Loucy (cell line): ENCODE measurements at regions not wholly inside any gene's neighbourhood (a gene's known extent, or its start where the extent isn't known, plus 50 kb on each side); places are given as distances from the start of the nearest gene placed in this dataset.

Source experiments
- H2AFZ ChIP-seq: fragments of 200-600 bp; sonication (generic); 2 replicates; pipeline ENCODE4 v1.6.0; 2016; ENCODE audit warnings: antibody characterized with exemption, mild to moderate bottlenecking, low read length, moderate library complexity
- H3F3A ChIP-seq: fragments of 200-600 bp; 2 replicates; pipeline ENCODE4 v1.6.0; 2016; ENCODE audit warnings: antibody characterized with exemption, low read depth, mild to moderate bottlenecking
- H3K27me3 ChIP-seq: fragments of 200-600 bp; sonication (generic); 2 replicates; pipeline ENCODE4 v1.6.1; 2014; ENCODE audit warnings: low read length, mild to moderate bottlenecking; ENCODE audit not compliant: insufficient read depth, poor library complexity, severe bottlenecking
- H3K36me3 ChIP-seq: fragments of 200-600 bp; sonication (generic); 2 replicates; pipeline ENCODE4 v1.6.1; 2016; ENCODE audit warnings: low read length; ENCODE audit not compliant: insufficient read depth
- H3K4me1 ChIP-seq: fragments of 200-600 bp; sonication (generic); 2 replicates; pipeline ENCODE4 v1.5.1; 2014; ENCODE audit warnings: low read length, mild to moderate bottlenecking; ENCODE audit not compliant: insufficient read depth, poor library complexity, severe bottlenecking
- H3K4me2 ChIP-seq: fragments of 200-600 bp; sonication (generic); 2 replicates; pipeline ENCODE4 v1.6.0; 2014; ENCODE audit warnings: antibody characterized with exemption, low read length, low read depth, mild to moderate bottlenecking; ENCODE audit not compliant: poor library complexity, severe bottlenecking
- H3K4me3 ChIP-seq: fragments of 200-600 bp; sonication (generic); 2 replicates; pipeline ENCODE4 v1.5.1; 2014; ENCODE audit warnings: low read length, mild to moderate bottlenecking, mixed read lengths; ENCODE audit not compliant: poor library complexity, severe bottlenecking
- H3K79me2 ChIP-seq: fragments of 200-600 bp; sonication (generic); 2 replicates; pipeline ENCODE4 v1.6.1; 2014; ENCODE audit warnings: low read length; ENCODE audit not compliant: insufficient read depth
- H3K9ac ChIP-seq: fragments of 200-600 bp; sonication (generic); 2 replicates; pipeline ENCODE4 v1.6.0; 2014; ENCODE audit warnings: mild to moderate bottlenecking, low read depth, low read length, moderate library complexity; ENCODE audit not compliant: poor library complexity, severe bottlenecking
- H3K9me2 ChIP-seq: fragments of 200-600 bp; sonication (generic); replicated peaks from 2 replicates; pipeline ENCODE4 v1.6.1; 2016; ENCODE audit warnings: low read depth, low read length, mixed read lengths
- H3K9me3 ChIP-seq: fragments of 200-600 bp; sonication (generic); 2 replicates; pipeline ENCODE4 v1.6.1; 2014; ENCODE audit warnings: mild to moderate bottlenecking, antibody characterized with exemption, low read length, low read depth; ENCODE audit not compliant: insufficient read depth
- H4K20me1 ChIP-seq: fragments of 200-600 bp; sonication (generic); 2 replicates; pipeline ENCODE4 v1.6.0; 2014; ENCODE audit warnings: antibody characterized with exemption, low read length, mild to moderate bottlenecking; ENCODE audit not compliant: insufficient read depth, poor library complexity, severe bottlenecking
- CTCF ChIP-seq: fragments of 200-600 bp; sonication (generic); conservative IDR thresholded peaks from 2 replicates; pipeline ENCODE4 v1.5.1; 2014; ENCODE audit warnings: mild to moderate bottlenecking, antibody characterized with exemption, low read length
- EZH2phosphoT487 ChIP-seq: fragments of 200-600 bp; IDR thresholded peaks from 2 replicates; pipeline ENCODE4 v1.6.1; 2018; ENCODE audit warnings: antibody characterized with exemption, mild to moderate bottlenecking, moderate library complexity, borderline replicate concordance

GRCh38 chr1:163826500-163826899 is 504.7 kb downstream of the NUF2 start:
- Histone ChIP-seq H3K4me2 (no peak overlapping the region), H3K27me3 (no peaks in the 10 kb centered on the region)

GRCh38 chr1:163834778-163835177 is 513.0 kb downstream of the NUF2 start:
- no peaks in the 10 kb centered on the region for H4K20me1 ChIP-seq
- no peak overlapping the region for H3K9ac ChIP-seq
- H3K27me3 ChIP-seq = no peaks in the 10 kb centered on the region
- TF ChIP-seq EZH2phosphoT487 (no peak), CTCF (no peak)
- no peaks in the 10 kb centered on the region for H3K9me3 ChIP-seq
- no peaks in the 10 kb centered on the region for H3F3A ChIP-seq
- no peak overlapping the region for H3K4me3 ChIP-seq
- no peak overlapping the region for H2AFZ ChIP-seq
- no peaks in the 10 kb centered on the region for H3K9me2 ChIP-seq
- no peak overlapping the region for H3K4me2 ChIP-seq
- H3K4me1 ChIP-seq = no peaks in the 10 kb centered on the region
- H3K79me2 ChIP-seq = no peaks in the 10 kb centered on the region
- no peaks in the 10 kb centered on the region for H3K36me3 ChIP-seq

More at GRCh38 chr1:163826500-163826899, 504.7 kb downstream of the NUF2 start:
- H3K9me2 ChIP-seq = no peaks in the 10 kb centered on the region
- no peaks in the 10 kb centered on the region for H3K36me3 ChIP-seq
- TF ChIP-seq EZH2phosphoT487 = no peak
- TF ChIP-seq CTCF = no peak
- no peaks in the 10 kb centered on the region for H3K4me1 ChIP-seq
- H3K9me3 ChIP-seq = no peaks in the 10 kb centered on the region
- H3K9ac ChIP-seq = no peak overlapping the region
- H3K79me2 ChIP-seq = no peaks in the 10 kb centered on the region
- H4K20me1 ChIP-seq = no peaks in the 10 kb centered on the region
- H3K4me3 ChIP-seq = no peak overlapping the region
- no peaks in the 10 kb centered on the region for H3F3A ChIP-seq
- no peak overlapping the region for H2AFZ ChIP-seq

- Histone ChIP-seq H3K9ac (no peak overlapping the region), H3K4me2 (no peak overlapping the region), H2AFZ (no peak overlapping the region), H3K27me3 (no peaks in the 10 kb centered on the region), H4K20me1 (no peaks in the 10 kb centered on the region), H3K9me2 (no peaks in the 10 kb centered on the region), H3K36me3 (no peaks in the 10 kb centered on the region), H3F3A (no peaks in the 10 kb centered on the region), H3K79me2 (no peaks in the 10 kb centered on the region), H3K9me3 (no peaks in the 10 kb centered on the region), H3K4me1 (no peaks in the 10 kb centered on the region), H3K4me3 (no peak overlapping the region)
- TF ChIP-seq EZH2phosphoT487 (no peak), CTCF (no peak)
Observed at GRCh38 chr1:163836481-163836880, 514.7 kb downstream of the NUF2 start.
